Activated naive CD4-positive, alpha-beta T cell treated with anti-CD3 and anti-CD28 coated beads for 36 hours (primary cell): ENCODE measurements at regions not wholly inside any gene's neighbourhood (a gene's known extent, or its start where the extent isn't known, plus 50 kb on each side); places are given as distances from the start of the nearest gene placed in this dataset.

Experiments used
- CTCF ChIA-PET: fragments of 350-600 bp; sonication (Branson Sonifier 250); formaldehyde crosslinking; loops from one replicate; lab custom pipeline; 2021; ENCODE audit warnings: antibody characterized with exemption; lab: Charles Lee
- DNase-seq: peaks from one replicate; pipeline ENCODE4 v3.0.0-alpha.2; 2020
- H3K27ac Mint-ChIP-seq: one replicate; pipeline ENCODE4 v1.8.0; 2021; ENCODE audit warnings: mild to moderate bottlenecking, mixed read lengths
- H3K27me3 Mint-ChIP-seq: one replicate; pipeline ENCODE4 v1.8.0; 2021; ENCODE audit warnings: low read depth, mixed read lengths
- H3K36me3 Mint-ChIP-seq: one replicate; pipeline ENCODE4 v1.8.0; 2021; ENCODE audit warnings: low read depth, mixed read lengths
- H3K4me1 Mint-ChIP-seq: one replicate; pipeline ENCODE4 v1.8.0; 2021; ENCODE audit warnings: low read depth, mixed read lengths
- H3K4me3 Mint-ChIP-seq: one replicate; pipeline ENCODE4 v1.8.0; 2021; ENCODE audit warnings: mild to moderate bottlenecking, moderate library complexity, mixed read lengths
- H3K9me3 Mint-ChIP-seq: one replicate; pipeline ENCODE4 v1.8.0; 2021; ENCODE audit warnings: mixed read lengths
- intact Hi-C: fragments of 100-400 bp; cut with micrococcal nuclease; formaldehyde crosslinking; loops from one replicate; pipeline ENCODE4 v1.15.1; 2023

DNA sequence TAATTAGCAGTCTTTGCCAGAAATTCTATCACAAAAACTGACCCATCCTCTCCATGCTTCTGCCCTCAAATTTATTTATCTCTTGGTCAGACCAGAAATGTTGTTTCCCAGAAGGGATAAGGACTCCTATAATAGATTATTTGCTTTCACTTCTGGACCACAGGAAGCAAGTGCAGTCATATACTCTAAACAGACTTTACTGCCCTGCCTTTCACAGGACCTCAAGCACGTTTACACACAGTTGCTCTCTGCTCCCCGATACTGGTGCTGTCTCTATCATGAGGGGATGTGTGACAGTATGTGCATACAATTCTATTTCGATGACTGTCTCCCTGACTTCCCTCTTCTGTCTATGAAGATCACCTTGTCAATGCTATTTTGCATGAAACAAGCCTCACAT lies 205.5 kb upstream of the TGFBR2 start:
- H3K4me3 Mint-ChIP-seq = no peak overlapping the region
- H3K36me3 Mint-ChIP-seq = no peaks in the 10 kb centered on the region
- intact Hi-C loops = loop anchor here (5.0 kb wide), 1 partner anchor 71 kb away; no protein-coding TSS in a partner anchor
- CTCF ChIA-PET = no interaction called here
- no peak overlapping the region for H3K27ac Mint-ChIP-seq
- peaks cover 1% of the 10 kb centered on the region for H3K9me3 Mint-ChIP-seq
- no peaks in the 10 kb centered on the region for H3K27me3 Mint-ChIP-seq
- peaks cover 16% of the 10 kb centered on the region for H3K4me1 Mint-ChIP-seq
- no peak for DNase-seq

DNA sequence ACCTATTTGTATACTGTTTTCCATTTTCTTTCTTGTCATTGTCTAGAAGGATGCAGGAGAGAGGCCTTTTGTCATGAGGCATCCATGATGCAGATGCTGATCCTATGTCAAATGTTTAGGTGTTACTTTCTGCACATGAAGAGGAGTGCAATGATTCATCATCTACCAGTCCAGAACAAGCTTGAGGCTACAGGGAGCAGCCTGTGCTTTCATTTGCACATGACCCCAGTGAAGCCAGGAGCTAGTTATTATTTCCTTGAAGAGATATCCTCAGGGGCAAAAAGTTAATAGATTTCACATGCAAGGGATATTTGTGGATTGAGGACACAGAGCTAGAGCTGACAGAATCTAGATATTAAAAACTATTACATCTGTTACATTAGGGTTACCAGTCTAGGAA lies 204.4 kb upstream of the TGFBR2 start:
- CTCF ChIA-PET = interaction anchor here (0.6 kb wide), 1 partner anchor 203 kb away, joined by 3 read pairs; no protein-coding TSS in a partner anchor
- Mint-ChIP-seq H3K27ac (no peak overlapping the region), H3K4me1 (peaks cover 16% of the 10 kb centered on the region), H3K9me3 (no peaks in the 10 kb centered on the region), H3K4me3 (no peak overlapping the region), H3K27me3 (no peaks in the 10 kb centered on the region), H3K36me3 (no peaks in the 10 kb centered on the region)
- DNase-seq = peak; percentile 12
- intact Hi-C loops = loop anchor here (5.0 kb wide), 1 partner anchor 70 kb away; no protein-coding TSS in a partner anchor

DNA sequence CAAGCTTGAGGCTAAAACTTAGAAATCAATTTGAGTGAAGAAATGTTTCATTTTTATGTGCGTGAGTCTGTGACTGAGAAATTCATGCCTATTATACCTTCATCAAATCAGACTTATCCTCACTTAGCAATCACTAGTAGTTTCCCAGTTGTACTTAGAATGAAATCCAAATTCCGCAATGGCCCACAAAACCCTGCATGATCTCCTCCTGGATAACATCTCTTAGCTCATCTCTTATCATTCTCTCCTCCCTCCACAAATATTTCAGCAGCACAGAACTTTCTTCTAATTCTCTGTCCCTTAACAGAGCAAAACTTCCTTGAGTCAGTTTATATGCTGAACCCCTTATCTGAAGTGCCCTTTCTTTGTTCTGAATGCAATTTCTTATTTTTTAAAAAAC lies 198.8 kb upstream of the TGFBR2 start:
- CTCF ChIA-PET = interaction anchor here (0.5 kb wide), 1 partner anchor 103 kb away, joined by 5 read pairs; no protein-coding TSS in a partner anchor

DNA sequence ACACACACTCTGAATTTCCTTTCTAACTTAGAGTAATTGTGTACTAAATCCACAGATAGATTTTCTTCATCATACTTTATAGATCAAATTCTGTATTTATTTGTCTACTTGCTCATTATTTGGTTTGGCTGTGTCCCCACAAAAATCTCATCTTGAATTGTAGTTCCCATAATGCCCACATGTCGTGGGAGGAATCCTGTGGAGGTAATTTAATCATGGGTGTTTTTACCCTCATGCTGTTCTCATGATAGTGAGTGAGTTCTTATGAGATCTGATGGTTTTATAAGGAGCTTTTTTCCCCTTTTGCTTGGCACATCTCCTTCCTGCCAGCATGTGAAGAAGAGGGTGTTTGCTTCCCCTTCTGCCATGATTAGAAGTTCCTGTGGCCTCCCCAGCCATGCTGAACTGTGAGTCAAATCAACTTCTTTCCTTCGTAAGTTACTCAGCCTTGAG lies 198.3 kb upstream of the TGFBR2 start:
- CTCF ChIA-PET = no interaction called here
- DNase-seq = no peak
- intact Hi-C loops = no loop called here
- Mint-ChIP-seq H3K9me3 (peaks cover 14% of the 10 kb centered on the region), H3K4me3 (no peak overlapping the region), H3K27ac (no peak overlapping the region), H3K36me3 (peaks cover 2% of the 10 kb centered on the region), H3K4me1 (no peaks in the 10 kb centered on the region), H3K27me3 (no peaks in the 10 kb centered on the region)

More for the DNA sequence above, 198.8 kb upstream of the TGFBR2 start:
- H3K36me3 Mint-ChIP-seq = peaks cover 2% of the 10 kb centered on the region
- intact Hi-C loops = no loop called here
- H3K27me3 Mint-ChIP-seq = no peaks in the 10 kb centered on the region
- no peak overlapping the region for H3K27ac Mint-ChIP-seq
- H3K9me3 Mint-ChIP-seq = peaks cover 14% of the 10 kb centered on the region
- no peaks in the 10 kb centered on the region for H3K4me1 Mint-ChIP-seq
- no peak overlapping the region for H3K4me3 Mint-ChIP-seq
- DNase-seq = no peak

DNA sequence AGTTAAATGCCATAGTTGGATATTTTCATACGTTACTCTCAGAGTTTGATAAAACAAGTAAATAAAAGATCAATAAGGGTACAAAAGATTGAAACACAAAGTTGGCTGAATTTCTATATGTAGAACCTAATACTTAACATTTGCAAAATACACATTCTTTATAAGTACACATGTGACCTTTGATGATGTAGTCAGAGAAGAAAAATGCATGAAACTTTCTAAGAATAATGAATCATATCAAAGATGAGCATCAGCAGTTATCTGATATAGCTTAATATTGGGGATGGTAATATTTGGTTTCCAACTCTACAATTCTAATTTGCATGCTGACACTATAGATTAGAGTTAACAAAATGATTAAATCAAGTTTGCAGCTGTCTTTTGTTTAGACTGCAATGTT lies 188.0 kb upstream of the TGFBR2 start:
- H3K4me1 Mint-ChIP-seq = no peaks in the 10 kb centered on the region
- no peak for DNase-seq
- H3K4me3 Mint-ChIP-seq = no peak overlapping the region
- no peaks in the 10 kb centered on the region for H3K27me3 Mint-ChIP-seq
- CTCF ChIA-PET = interaction anchor here (0.6 to 0.7 kb wide), 2 partner anchors 220 to 553 kb away, joined by 3 read pairs; no protein-coding TSS in a partner anchor
- H3K36me3 Mint-ChIP-seq = no peaks in the 10 kb centered on the region
- H3K27ac Mint-ChIP-seq = no peak overlapping the region
- intact Hi-C loops = no loop called here
- no peaks in the 10 kb centered on the region for H3K9me3 Mint-ChIP-seq

DNA sequence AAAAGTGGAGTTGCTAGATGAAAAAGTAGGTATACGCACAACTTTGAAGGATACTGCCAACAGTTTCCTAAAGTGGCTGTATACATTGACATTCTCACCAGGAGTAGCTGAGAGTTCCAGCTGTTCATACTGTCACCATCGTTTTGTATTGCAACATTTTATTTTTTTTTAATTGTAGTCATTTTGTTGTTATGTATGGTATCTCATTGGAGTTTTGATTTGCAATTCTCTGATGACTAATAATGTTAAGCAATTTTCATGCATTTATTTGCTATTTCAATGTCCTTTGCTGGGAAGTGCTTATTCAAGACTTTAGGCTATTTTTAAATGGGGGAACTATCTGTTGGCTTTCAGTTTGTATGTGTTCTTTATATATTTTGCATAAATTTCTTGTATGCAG lies 185.1 kb upstream of the TGFBR2 start:
- CTCF ChIA-PET = no interaction called here

DNA sequence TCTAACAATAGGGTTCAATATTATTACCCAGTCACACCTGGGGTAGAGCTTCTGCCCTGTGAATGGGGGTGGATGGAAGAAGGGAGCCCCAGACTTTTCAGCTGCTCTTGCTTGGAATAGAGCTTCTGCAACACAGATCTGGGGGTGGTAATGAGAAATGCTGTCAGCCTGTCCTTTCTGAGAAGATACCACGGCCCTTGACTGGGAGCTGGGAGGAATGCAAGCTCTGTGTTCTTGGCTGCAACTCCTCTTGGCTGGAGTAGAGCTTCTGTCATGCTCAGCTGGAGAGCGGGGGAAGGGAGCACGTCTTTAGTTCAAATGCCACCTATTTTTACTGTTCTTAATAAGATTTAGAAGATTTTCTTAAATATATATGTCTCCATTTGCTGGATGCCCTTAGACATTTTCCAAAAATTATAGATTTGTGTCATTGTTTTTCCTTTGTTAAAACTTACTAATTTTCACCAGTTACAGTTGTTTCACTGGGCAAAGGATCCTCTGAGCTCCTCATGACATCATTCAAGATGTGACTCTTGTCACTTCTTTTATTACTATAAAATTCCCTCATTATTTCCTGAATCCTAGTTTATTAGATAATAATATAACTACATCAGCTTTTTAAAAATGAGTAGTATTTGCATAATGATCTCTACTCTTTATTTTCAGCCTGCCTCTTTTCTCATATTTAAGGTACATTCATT lies 180.0 kb upstream of the TGFBR2 start:
- intact Hi-C loops = no loop called here
- Mint-ChIP-seq H3K4me3 (no peak overlapping the region), H3K27me3 (no peaks in the 10 kb centered on the region), H3K36me3 (no peaks in the 10 kb centered on the region), H3K27ac (no peak overlapping the region), H3K4me1 (no peaks in the 10 kb centered on the region), H3K9me3 (peaks cover 3% of the 10 kb centered on the region)
- CTCF ChIA-PET = no interaction called here
- no peak for DNase-seq

More for the DNA sequence above, 185.1 kb upstream of the TGFBR2 start:
- H3K36me3 Mint-ChIP-seq = no peaks in the 10 kb centered on the region
- no peaks in the 10 kb centered on the region for H3K4me1 Mint-ChIP-seq
- no peaks in the 10 kb centered on the region for H3K9me3 Mint-ChIP-seq
- intact Hi-C loops = no loop called here
- no peak for DNase-seq
- no peaks in the 10 kb centered on the region for H3K27me3 Mint-ChIP-seq
- H3K27ac Mint-ChIP-seq = no peak overlapping the region
- no peak overlapping the region for H3K4me3 Mint-ChIP-seq

DNA sequence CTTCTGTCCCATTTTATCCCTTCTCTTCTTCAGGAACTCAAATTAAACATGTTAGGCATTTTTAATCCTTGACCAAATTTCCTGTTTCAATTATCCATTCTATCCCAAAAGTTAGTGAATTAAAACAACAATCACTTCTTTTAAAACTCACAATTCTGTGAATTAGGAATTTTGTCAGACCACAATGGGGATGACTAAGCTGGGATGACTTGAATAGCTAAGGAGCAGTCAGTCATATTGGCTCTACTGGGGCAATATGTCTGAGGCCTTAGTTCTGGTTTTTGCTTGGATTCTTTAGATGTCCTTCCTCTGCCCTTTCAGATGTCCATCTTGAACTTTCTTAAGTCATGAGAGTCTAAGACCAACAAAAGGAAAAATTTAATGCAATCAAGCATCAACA lies 178.2 kb upstream of the TGFBR2 start:
- H3K27me3 Mint-ChIP-seq = no peaks in the 10 kb centered on the region
- intact Hi-C loops = no loop called here
- no peak for DNase-seq
- CTCF ChIA-PET = no interaction called here
- H3K27ac Mint-ChIP-seq = no peak overlapping the region
- H3K4me1 Mint-ChIP-seq = peaks cover 1% of the 10 kb centered on the region
- H3K9me3 Mint-ChIP-seq = peaks cover 3% of the 10 kb centered on the region
- no peak overlapping the region for H3K4me3 Mint-ChIP-seq
- H3K36me3 Mint-ChIP-seq = peaks cover 2% of the 10 kb centered on the region

DNA sequence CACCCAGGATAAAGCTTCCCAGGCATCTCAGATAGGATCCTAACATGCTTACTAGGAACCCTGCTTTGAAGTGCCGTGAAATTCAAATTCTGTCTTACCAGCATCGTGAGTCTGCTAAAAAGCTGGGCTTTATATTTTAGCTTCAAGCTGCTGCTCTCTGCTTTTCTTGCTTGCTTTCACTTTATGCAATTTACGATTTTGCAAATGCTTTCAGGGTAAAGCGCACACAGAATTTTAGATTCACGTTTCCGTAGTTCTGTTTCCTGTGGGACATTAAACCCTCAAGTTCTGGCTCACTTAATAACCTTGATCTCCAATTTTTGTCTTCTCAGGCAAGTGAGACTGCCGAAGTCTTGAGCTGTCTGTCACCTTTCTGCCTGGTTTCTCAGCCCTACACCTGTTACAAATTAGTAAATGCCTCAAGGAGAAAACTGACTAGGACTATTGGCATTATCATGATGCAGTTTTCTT lies 170.5 kb upstream of the TGFBR2 start:
- Mint-ChIP-seq H3K4me1 (peaks cover 26% of the 10 kb centered on the region), H3K4me3 (peak overlapping the region; percentile 57), H3K27ac (no peak overlapping the region), H3K9me3 (no peaks in the 10 kb centered on the region), H3K36me3 (peaks cover 2% of the 10 kb centered on the region), H3K27me3 (no peaks in the 10 kb centered on the region)
- peak; percentile 11 for DNase-seq
- intact Hi-C loops = loop anchor here (2.0 kb wide), 1 partner anchor 163 kb away; no protein-coding TSS in a partner anchor
- CTCF ChIA-PET = interaction anchor here (1.3 to 1.4 kb wide), 2 partner anchors 67 to 117 kb away, joined by 3 read pairs; no protein-coding TSS in a partner anchor

DNA sequence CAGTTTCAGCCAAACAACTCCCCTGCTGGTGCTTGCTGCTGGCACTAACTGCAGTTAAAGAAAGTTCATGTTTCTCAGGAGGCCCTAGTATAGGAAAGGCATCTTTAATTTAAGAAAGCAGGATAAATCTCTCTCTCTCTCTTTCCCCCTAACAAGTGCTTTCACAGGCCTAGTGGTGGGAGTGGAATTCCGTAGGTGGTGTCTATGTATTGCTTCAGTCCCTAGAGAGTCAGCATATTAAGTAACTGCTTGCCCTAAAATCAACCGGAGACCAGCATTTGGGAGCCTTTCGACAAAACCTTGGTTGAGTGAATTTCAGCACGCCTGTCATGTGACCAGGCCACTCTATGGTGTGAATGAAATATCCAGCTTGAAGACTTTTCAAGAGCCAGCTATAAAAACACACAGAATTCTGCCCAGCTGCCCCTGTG lies 169.2 kb upstream of the TGFBR2 start:
- no peak overlapping the region for H3K4me3 Mint-ChIP-seq
- peaks cover 2% of the 10 kb centered on the region for H3K9me3 Mint-ChIP-seq
- peaks cover 2% of the 10 kb centered on the region for H3K36me3 Mint-ChIP-seq
- H3K27me3 Mint-ChIP-seq = no peaks in the 10 kb centered on the region
- CTCF ChIA-PET = interaction anchor here (0.6 to 0.7 kb wide), 3 partner anchors 78 to 172 kb away, joined by 3 to 4 read pairs (median 3); no protein-coding TSS in a partner anchor
- DNase-seq = no peak
- intact Hi-C loops = loop anchor here (2.0 kb wide), 1 partner anchor 162 kb away; no protein-coding TSS in a partner anchor
- no peak overlapping the region for H3K27ac Mint-ChIP-seq
- peaks cover 26% of the 10 kb centered on the region for H3K4me1 Mint-ChIP-seq

DNA sequence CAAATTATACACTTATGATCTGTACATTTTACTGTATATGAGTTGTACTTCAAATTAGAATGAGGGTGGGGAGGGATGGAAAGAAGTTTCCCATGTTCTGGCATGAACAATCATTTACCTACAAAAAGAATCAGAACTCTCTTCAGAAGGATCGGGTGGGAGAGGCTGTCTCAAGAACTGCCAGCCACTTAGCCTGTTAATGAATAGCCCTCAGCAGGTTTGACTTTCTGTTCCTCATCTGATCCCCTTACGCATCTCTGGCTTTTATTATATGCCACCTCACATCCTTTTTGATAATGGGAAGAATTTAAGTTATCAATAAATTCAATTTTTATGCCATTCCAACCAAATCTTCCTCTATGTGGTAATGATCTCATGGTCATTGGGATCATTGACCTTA lies 168.3 kb upstream of the TGFBR2 start:
- Mint-ChIP-seq H3K4me3 (no peak overlapping the region), H3K4me1 (peaks cover 30% of the 10 kb centered on the region), H3K36me3 (no peaks in the 10 kb centered on the region), H3K9me3 (peaks cover 2% of the 10 kb centered on the region), H3K27me3 (no peaks in the 10 kb centered on the region), H3K27ac (no peak overlapping the region)
- no peak for DNase-seq
- intact Hi-C loops = loop anchor here (2.0 kb wide), 1 partner anchor 255 kb away; no protein-coding TSS in a partner anchor
- CTCF ChIA-PET = interaction anchor here (0.7 kb wide), 1 partner anchor 119 kb away, joined by 4 read pairs; no protein-coding TSS in a partner anchor

DNA sequence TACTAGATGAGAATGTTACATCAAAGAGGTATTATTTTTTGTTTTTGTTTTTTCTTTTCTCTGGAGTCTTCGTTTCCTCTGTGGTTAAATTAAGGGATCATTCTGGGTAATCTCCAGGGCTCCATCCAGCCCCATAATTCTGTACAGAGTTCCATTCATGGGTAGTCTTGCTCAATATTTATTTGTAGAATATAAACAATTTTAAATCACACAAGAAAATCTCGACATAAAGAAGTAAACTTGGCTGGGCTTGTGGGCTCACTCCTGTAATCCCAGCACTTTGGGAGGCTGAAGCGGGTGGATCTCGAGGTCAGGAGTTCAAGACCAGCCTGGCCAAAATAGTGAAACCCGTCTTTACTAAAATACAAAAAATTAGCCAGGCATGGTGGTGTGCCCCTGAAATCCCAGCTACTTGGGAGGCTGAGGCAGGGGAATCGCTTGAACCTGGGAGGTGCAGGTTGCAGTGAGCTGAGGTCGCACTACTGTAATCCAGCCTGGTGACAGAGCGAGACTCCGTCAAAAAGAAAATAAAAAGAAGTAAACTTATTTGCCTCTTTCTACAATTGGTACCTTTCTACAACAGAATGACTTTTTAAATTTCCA lies 166.8 kb upstream of the TGFBR2 start:
- no peak for DNase-seq
- Mint-ChIP-seq H3K4me3 (no peak overlapping the region), H3K9me3 (peaks cover 2% of the 10 kb centered on the region), H3K36me3 (no peaks in the 10 kb centered on the region), H3K27ac (no peak overlapping the region), H3K4me1 (peaks cover 23% of the 10 kb centered on the region), H3K27me3 (no peaks in the 10 kb centered on the region)
- CTCF ChIA-PET = no interaction called here
- intact Hi-C loops = loop anchor here (1.0 to 2.0 kb wide), 2 partner anchors 253 to 312 kb away; no protein-coding TSS in a partner anchor
